ENCODE measurements at regions not wholly inside any gene's neighbourhood (a gene's known extent, or its start where the extent isn't known, plus 50 kb on each side); places are given as distances from the start of the nearest gene placed in this dataset.

DNA sequence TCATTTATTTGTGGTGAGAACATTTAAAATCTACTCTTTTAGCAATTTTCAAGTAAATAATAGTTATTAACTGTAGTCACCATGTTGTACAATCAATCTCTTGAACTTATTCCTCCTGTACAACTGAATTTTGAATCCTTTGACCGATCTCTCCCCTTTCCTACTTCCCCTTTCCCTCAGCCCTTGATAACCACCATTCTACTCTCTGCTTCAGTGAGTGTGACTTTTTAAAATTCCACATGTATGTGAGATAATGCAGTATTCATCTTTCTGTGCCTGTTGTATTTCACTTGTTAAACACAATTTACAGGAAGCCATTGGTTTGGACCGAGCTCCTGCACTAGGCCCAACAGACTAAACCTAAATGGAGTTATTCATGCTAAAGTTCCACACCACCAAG lies 458.9 kb upstream of the PDE3A start:
- no peak for ATAC-seq
- H3K79me2 ChIP-seq (ENCODE audit: insufficient read depth, low read length) = no peaks in the 10 kb centered on the region
- no peaks in the 10 kb centered on the region for H3K27me3 ChIP-seq (ENCODE audit: insufficient read depth, low read length)
- no peak overlapping the region for H3K9ac ChIP-seq (ENCODE audit: low read length)
- no peak overlapping the region for H2AFZ ChIP-seq (ENCODE audit: low read depth, low read length, poor library complexity, severe bottlenecking)
- intact Hi-C loops (cut with micrococcal nuclease) = loop anchor here (10.0 kb wide), 1 partner anchor 695 kb away; no protein-coding TSS in a partner anchor
- H3K36me3 ChIP-seq (ENCODE audit: control insufficient read depth in 1 of 2, insufficient read depth in 2 of 2, low read length in 2 of 2) = no peaks in the 10 kb centered on the region
- ChIA-PET RAD21 (ENCODE audit: low non-redundant PET in 1 of 2, low total read pairs in 2 of 2, uncharacterized antibody in 2 of 2, unreplicated experiment in 2 of 2) (no interaction called here), CTCF (interaction anchor here (1.2 kb wide), 1 partner anchor 640 kb away, joined by 3 read pairs; no protein-coding TSS in a partner anchor), POLR2A (no interaction called here)
- no peaks in the 10 kb centered on the region for H3K9me2 ChIP-seq (ENCODE audit: insufficient read depth)
- no peak overlapping the region for H3K4me2 ChIP-seq (ENCODE audit: low read length)
- no peak for TF ChIP-seq EZH2phosphoT487 (IDR thresholded peaks at IDR 0.05; ENCODE audit: borderline replicate concordance)
- no peak for TF ChIP-seq SRF (IDR thresholded peaks at IDR 0.05; ENCODE audit: low read depth)
- TF ChIP-seq CBX3 (IDR thresholded peaks at IDR 0.05; ENCODE audit: low read depth) = no peak
- no peak for TF ChIP-seq EGR1 (IDR thresholded peaks at IDR 0.05; ENCODE audit: low read depth)
- TF ChIP-seq REST (IDR thresholded peaks at IDR 0.05; ENCODE audit: low read depth) = no peak
- no peak for TF ChIP-seq FOSL1 (IDR thresholded peaks at IDR 0.05; ENCODE audit: low read depth)
- TF ChIP-seq CEBPB (IDR thresholded peaks at IDR 0.05; ENCODE audit: low read depth) = no peak
- no peak for TF ChIP-seq RAD21 (IDR thresholded peaks at IDR 0.05; ENCODE audit: low read depth)
- TF ChIP-seq JUND (IDR thresholded peaks at IDR 0.05) = no peak
- TF ChIP-seq, protein P1, sequence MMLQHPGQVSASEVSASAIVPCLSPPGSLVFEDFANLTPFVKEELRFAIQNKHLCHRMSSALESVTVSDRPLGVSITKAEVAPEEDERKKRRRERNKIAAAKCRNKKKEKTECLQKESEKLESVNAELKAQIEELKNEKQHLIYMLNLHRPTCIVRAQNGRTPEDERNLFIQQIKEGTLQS (IDR thresholded peaks at IDR 0.05) = no peak
- no peak overlapping the region for H3K4me3 ChIP-seq (replicated peaks in 1 of 2; ENCODE audit: low read depth in 1 of 2, low read length in 2 of 2)
- no peaks in the 10 kb centered on the region for H3K9me3 ChIP-seq (ENCODE audit: control insufficient read depth in 1 of 2, insufficient read depth in 1 of 2, low read depth in 1 of 2, low read length in 2 of 2)
- H3K27ac ChIP-seq (ENCODE audit: low read depth, low read length) = no peak overlapping the region
- no peak for DNase-seq (ENCODE audit: low read depth, low spot score)
- H3K4me1 ChIP-seq (ENCODE audit: control insufficient read depth in 1 of 2, insufficient read depth in 2 of 2, low read length in 2 of 2) = no peaks in the 10 kb centered on the region
- no peaks in the 10 kb centered on the region for H4K20me1 ChIP-seq (ENCODE audit: insufficient read depth)
- no TSS peak for BruUV-seq (replicated peaks)
